NCI-H2029 treated with DMSO at 0.1 percent for 48 hours (cell line): ENCODE measurements at regions not wholly inside any gene's neighbourhood (a gene's known extent, or its start where the extent isn't known, plus 50 kb on each side); places are given as distances from the start of the nearest gene placed in this dataset.
"Not testable (repeated sequence)": the region's sequence is repeated elsewhere in the genome, so short reads cannot be mapped to it uniquely, and the experiment has no call there.

Source experiments
- DNase-seq: peaks from one replicate; lab custom pipeline; 2025; lab: John Stamatoyannopoulos, UW

DNA sequence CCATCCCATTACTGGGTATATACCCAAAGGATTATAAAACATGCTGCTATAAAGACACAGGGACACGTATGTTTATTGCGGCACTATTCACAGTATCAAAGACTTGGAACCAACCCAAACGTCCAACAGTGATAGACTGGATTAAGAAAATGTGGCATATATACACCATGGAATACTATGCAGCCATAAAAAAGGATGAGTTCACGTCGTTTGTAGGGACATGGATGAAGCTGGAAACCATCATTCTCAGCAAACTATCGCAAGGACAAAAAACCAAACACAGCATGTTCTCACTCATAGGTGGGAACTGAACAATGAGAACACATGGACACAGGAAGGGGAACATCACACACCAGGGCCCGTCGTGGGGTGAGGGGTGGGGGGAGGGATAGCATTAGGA, 106.1 kb downstream of the CHD1L start:
- DNase-seq: not testable (repeated sequence)

DNA sequence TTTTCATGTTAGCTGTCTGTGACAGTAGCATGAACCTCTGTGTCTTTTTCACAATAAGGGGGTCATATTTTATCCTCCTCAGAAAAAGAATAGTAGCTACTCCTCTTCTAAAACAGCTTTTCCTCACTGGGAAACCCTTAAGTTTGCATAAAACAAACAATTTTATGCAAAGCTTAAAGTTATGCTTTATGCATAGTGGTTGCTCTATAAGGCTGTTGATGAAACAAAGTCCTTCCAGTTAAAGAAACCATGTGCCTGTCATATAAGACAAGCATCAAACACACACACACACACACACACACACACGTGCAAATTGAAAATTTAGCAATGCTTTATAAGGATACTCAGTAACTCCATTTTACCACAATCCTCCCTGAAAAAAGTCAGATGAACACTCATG, 107.0 kb downstream of the CHD1L start:
- DNase-seq: no peak

DNA sequence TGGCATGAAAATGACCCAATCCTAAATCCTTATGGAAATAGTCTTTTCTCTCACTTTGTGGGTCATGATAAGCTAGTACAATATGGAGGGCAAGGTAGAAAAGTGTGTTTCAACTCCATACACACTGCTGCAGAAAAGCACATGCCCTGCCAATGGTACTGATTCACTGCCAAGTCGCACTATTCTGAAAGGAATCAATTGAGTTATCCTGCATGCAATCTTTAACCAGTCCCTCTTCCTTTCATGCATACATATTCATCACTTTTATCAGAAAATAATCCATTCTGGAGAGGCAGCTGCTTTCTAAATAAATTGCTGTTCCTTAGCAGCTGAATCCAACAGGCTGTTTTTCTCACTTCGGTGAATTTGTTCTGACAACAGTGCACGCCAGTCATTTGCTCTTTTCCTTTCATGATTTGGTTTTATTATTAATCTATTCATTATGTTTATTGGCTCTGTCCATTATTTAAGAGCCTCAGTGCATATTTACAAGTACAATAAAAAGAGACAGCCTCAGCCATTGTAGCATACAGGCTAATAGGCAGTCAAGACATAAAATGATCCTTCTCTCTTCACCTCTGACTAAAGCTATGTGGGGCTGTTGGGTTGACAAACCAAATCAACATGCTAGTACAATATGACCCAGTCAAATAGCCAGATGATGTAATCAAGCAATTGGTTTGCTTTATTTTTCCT, 108.8 kb downstream of the CHD1L start:
- DNase-seq: no peak

DNA sequence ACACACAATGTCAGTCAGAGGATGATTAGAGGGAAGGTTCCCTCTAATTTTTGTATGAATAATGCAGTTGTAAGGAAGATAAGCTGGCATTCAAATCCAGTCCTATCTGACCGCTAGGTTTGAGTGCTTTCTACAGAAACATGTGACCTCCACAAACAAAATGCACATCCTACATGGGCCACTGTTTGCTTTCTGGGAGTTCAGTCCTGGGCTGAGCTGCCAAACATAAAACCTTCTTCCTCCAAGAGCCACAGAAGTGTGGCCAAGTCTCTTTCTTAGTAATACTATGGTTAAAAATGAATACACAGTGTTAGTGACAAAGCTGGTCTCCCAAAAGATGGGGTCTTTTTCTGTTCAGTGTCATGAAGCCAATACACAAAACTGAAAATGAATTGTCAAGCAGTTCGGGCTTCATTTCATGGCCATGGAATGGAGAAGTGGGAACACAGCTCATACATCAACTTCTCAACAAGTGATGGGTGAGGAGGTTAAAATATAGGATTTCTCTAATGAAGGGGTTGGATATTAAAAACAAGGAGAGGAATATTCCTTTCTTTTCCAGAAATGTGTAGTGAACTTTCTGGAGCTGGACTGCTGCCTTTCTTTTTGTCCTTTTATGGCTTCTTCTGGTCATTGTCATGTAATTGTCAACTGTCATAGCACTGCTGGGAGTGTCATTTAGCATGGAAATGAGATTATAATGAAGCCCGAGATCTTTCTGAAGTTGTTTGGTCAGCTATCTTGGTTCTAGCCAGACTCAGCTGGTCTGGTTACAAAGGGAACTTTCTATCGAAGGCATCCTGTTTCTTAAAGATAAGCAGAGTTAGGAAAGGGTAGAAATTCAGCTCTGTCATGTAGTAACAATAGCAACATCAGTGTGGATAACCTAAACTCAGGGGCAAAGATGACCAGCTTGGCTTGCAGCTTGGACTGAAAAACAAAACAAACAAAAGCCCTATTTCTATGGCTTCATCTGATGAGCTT, 135.1 kb downstream of the CHD1L start:
- no peak for DNase-seq

DNA sequence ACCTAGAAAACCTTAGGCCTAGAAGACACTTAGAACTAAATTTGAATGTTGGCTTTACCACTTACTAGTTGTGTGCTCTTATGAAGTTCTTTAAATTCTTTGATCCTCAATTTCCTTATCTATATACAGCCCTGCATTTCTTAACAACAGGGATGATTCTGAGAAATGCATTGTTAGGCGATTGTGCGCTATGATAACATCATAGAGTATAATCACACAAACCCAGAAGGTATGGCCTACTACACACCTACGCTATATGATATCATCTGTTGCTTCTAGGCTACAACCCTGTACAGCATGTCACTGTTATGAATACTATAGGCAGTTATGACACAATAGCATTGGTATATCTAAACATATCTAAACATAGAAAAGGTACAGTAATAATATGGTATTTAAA, 137.4 kb downstream of the CHD1L start:
- DNase-seq: no peak

DNA sequence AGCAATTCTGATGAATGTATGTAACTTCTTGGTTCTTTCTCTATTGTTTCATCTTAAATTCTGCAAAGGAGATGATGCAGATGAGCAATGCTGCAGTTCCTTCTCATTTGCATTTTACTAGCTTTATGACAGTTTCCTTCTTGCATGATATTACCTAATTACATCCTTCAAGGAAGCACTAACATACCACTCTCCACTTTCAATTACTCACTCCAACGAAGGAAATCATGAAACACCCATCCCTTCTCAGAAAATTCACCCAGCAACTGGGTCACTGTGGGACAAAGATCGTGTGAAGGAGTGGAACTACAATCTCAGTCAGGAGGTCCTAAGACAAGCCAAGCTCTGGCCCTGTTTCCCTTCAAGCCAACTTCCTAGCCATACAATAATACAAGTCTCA, 142.3 kb downstream of the CHD1L start:
- no peak for DNase-seq

DNA sequence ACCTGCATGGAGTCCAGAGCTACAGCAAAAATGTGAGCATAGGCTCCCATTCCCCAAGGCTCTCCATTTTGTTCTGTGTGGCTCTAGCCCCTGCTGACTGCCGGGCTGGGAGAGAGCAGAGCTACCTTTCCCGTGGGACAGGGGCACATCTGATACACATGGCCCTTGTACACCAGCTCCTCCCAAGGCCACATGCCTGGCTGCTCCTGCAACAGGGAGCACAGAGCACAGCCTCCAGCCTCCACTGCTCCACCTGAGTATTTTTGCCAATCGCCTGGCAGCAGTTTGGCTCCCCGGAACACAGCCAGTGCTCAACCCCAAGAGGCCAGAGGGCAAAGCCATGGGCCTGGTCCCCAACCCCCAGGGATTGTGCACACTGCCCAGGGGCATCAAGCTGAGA, 146.5 kb downstream of the CHD1L start:
- no peak for DNase-seq

DNA sequence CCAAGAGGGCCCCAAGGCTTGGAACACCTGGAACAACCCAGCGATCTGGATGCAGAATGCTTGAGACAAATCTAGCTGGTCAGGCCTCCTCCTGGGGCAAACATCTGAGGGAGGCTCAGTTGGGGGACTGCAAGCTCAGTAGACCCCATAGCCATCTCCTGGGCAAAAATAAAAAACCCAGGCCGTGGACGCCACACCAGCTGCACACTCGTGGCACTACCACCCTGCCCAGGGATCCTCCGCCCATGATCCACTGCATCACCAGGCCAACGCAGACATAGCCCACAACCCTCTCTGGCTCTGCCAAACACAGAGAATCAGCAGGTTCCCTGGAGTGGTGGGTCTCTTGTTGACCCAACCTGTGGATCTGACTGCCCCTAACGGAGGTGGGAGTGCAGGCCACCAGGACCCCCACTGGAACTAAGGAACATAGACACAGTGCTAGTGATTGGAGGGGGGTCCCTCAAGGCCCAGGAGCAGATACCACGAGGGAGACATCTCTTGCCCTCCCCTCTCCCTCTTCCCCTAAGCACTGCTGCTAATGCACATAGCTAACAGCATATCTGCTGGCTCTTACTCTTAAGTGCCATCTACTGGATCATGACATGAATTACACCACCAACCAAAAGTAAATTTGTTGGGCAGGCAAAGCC, 147.2 kb downstream of the CHD1L start:
- DNase-seq: peak; percentile 2

DNA sequence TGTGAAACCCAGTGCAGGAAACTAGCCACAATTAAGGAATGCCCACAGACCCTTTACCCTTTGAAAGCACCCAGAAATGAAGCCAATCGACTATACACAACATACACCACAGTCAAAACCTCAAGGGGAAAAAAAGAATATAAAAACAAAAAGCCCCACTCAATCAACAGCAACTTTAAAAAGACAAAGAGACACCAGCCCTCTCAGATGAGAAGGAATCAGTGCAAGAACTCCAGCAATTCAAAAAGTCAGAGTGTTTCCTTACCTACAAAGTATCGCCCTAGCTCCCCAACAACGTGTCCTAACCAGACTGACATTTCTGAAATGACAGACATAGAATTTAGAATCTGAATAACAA, 147.7 kb downstream of the CHD1L start:
- DNase-seq: no peak

DNA sequence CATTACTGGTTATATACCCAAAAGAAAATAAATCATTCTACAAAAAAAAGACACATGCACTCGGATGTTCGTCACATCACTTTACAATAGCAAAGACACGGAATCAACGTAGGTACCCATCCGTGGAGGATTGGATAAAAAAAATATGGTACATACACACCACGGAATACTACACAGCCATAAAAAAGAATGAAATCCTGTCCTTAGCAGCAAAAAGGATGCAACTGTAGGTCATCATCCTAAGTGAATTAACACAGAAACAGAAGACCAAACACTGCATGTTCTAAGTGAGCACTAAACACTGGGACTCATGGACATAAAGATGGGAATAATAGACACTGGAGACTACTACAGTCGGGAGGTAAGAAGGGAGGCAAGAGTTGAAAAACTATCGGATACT, 148.6 kb downstream of the CHD1L start:
- DNase-seq: no peak

DNA sequence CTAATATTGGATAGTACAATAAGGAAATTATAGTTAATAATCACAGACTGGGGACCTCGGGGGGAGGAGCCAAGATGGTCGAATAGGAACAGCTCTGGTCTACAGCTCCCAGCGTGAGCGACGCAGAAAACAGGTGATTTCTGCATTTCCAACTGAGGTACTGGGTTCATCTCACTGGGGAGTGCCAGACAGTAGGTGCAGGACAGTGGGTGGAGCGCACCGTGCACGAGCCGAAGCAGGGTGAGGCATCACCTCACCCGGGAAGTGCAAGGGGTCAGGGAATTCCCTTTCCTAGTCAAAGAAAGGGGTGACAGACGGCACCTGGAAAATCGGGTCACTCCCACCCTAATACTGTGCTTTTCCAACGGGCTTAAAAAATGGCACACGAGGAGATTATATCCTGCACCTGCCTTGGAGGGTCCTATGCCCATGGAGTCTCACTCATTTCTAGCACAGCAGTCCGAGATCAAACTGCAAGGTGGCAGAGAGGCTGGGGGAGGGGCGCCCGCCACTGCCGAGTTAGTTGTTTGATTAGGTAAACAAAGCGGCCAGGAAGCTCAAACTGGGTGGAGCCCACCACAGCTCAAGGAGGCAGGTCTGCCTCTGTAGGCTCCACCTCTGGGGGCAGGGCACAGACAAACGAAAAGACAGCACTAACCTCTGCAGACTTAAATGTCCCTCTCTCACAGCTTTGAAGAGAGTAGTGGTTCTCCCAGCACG, 138.8 kb upstream of the BCL9 start:
- not testable (repeated sequence) for DNase-seq

DNA sequence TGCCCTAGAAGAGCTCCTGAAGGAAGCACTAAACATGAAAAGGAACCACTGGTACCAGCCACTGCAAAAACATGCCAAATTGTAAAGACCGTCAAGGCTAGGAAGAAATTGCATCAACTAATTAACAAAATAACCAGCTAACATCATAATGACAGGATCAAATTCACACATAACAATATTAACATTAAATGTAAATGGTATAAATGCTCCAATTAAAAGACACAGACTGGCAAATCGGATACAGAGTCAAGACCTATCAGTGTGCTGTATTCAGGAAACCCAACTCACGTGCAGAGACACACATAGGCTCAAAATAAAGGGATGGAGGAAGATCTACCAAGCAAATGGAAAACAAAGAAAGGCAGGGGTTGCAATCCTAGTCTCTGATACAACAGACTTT, 137.0 kb upstream of the BCL9 start:
- DNase-seq: not testable (repeated sequence)

DNA sequence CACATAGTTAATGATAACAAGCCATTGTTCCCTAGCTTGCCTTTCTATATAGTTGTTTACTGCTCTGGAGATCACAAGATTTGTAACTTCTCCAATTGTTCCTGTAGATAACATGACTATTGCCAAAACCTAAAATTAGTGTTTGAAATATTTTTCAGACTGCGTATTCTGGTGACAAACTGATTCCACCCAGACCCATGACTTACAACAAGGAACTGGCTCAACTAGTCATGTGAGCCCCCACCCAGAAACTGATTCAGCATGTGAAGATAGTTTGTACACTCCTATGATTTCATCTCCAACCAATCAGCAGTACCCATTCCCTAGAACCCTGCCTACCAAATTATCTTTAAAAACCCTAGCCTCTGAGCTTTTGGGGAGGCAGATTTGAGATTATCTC, 131.4 kb upstream of the BCL9 start:
- no peak for DNase-seq

DNA sequence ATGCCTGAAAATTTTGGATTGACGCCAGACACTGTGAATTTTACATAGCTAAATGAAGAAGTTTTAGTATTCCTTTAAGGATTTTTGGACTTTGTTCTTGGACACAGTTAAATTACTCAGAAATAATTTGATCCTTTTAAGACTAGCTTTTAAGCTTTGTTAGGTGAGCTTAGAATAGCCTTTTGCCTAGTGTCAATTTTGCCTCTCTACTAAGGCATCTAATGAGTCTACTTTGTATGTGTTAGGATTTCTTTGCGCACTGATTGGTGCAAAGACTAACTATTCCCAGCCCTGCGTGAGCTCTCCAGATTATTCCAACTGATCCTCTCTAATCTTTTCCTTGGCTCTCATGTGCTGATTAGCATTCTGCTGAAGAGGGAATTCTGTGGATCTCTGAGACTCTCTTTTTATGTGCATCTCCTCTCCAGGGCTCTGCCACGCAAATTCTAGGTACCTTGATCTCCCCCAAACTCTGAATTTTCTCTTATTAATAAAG, 128.1 kb upstream of the BCL9 start:
- no peak for DNase-seq

DNA sequence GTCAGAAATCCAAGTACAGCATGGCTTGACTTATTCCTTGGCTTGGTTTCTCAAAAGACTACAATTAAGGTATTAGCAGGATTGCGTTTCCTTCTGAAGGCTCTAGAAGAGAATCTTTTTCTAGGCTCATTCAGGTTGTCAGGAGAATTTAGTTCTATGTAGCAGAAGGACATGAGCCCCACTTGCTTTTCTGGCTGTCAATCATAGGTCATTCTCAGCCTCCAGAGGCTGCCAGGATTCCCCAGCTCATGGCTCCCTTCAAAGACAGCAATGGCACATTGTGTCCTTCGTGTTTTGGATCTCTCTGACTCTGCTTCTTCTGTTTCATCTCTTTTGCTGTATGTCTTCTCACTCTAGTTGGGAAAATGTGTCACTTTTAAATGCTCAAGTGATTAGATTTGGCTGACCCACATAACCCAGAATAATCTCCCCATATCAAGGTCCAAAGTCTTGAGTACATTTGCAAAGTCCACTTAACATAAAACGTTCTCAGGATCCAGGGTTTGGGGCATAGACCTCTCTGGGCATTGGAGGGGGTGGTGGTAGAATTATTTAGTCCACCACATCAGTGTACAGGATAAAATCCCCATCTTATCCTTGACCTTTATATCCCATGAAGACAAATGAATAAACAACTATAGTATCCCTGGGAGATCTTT, 126.7 kb upstream of the BCL9 start:
- DNase-seq: no peak

DNA sequence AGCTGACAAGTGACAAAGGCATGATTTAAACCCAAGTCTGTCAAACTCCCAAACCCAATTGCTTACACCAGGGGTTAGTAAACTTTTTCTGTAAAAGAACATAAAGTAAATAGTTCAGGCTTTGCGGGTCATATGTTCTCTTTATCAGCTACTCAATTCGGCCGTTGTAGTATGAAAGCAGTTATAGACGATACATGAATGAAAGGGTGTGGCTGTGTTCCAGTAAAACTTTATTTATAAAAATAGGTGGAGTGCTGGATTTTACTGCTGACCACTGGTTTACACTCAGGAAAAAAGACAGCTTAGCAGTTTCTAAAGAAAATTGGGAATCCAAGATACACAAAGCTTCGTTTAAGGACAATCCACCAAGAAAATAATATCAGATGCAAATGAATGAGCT, 124.3 kb upstream of the BCL9 start:
- DNase-seq: no peak

DNA sequence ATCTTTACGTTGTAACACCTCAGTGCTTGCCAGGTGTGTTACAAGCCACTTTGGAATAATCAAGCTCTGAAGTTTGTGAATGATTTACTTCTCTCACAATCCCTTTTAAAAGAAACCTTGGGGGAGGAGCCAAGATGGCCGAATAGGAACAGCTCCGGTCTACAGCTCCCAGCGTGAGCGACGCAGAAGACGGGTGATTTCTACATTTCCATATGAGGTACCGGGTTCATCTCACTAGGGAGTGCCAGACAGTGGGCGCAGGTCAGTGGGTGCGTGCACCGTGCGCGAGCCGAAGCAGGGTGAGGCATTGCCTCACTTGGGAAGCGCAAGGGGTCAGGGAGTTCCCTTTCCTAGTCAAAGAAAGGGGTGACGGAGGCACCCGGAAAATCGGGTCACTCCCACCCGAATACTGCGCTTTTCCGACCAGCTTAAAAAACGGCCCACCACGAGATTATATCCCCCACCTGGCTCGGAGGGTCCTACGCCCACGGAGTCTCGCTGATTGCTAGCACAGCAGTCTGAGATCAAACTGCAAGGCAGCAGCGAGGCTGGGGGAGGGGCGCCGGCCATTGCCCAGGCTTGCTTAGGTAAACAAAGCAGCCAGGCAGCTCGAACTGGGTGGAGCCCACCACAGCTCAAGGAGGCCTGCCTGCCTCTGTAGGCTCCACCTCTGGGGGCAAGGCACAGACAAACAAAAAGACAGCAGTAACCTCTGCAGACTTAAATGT, 118.0 kb upstream of the BCL9 start:
- not testable (repeated sequence) for DNase-seq

DNA sequence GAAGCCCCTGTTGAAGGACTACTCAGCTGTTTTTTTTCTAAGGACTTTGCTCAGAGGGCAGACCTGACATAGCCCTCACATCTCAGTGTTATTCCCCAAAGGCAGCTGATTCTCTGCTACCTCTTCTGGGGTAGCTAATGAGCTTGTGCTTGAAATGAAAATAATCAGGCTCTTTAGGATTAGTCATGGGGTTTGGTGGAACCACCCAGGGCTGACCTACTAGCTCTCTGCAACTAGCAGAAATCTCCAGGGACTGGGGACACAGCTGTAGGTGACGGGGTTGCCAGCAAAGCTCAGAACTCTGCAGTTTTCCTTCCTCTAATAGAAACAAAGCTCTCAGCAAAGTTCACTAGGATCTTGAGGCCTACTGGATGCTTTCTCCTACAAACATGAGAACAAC, 106.4 kb upstream of the BCL9 start:
- no peak for DNase-seq

DNA sequence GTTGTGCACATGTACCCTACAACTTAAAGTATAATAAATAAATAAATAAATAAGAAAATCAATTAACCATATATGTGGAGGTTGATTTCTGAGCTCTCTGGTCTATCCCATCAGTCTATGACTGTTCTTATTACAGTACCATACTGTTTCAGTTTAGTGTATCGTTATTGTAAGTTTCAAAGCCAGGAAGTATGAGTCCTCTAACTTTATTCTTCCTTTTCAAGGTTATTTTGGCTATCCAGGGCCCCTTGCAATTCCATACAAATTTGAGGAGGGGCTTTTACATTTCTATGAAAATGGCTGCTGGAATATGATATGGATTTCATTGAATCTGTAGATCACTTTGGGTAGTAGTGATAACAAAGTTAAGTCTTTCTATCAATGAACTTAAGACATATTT, 96.9 kb upstream of the BCL9 start:
- no peak for DNase-seq

DNA sequence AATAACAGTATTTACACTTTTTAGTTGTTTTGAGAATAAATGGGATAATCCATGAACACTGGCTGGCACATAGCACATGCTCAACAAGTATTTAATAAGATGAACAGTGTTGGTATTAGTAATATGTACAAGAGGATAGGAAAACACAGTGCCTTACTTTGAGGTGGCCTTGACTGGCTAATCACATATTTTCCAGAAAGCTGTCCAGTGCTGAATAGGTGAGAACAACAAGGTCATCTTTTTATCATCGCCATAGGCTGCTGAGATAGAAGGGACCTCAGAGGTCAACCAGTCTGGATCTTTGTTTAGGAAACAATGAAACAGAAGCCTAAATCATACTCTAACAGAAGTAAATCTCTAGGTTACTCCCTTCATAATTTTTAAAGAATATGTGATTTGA, 89.7 kb upstream of the BCL9 start:
- no peak for DNase-seq

DNA sequence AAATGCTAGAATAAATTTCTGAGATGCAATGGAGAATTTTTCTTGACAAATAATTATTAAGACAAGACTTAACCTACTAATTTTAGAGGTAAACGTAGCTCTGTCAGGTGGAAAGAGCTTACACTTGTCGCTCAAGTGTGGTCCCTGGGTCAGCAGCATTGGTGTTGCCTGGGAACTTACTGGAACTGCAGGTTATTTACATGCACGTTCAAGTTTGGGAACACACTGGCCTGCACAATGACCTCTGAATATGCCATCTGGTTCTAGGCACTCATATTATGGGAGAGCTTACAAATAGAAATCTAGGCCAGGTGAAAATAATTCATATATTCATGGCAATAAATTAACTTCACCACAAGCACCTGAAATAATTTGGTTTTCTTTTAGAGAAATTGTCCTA, 88.5 kb upstream of the BCL9 start:
- no peak for DNase-seq
